NCI-H2171 treated with DMSO at 0.1 percent for 48 hours (cell line): ENCODE measurements at regions not wholly inside any gene's neighbourhood (a gene's known extent, or its start where the extent isn't known, plus 50 kb on each side); places are given as distances from the start of the nearest gene placed in this dataset.
"Not testable (repeated sequence)": the region's sequence is repeated elsewhere in the genome, so short reads cannot be mapped to it uniquely, and the experiment has no call there.

Experiments
- DNase-seq: peaks from one replicate; lab custom pipeline; 2025; lab: John Stamatoyannopoulos, UW

DNA sequence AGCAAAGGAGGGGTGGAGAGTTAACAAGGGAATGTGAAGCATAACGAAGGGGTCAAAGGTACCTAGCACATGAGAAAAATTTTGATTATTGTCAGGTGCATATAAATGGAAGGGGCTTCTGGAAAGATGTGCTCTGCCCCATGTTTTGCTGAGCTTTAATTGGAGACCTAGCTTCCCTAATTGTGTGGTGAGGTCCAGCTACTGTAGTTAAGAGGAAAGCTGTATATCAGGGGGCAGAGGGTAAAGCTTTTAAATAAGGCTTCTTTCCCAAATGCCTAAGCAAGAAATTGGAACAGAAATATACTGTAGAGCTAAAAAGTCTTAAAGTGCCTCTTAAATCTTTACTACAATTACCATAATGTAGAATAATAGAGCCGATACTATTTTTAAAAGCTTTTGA lies 267.2 kb downstream of the MAT2B start:
- DNase-seq, result no peak

DNA sequence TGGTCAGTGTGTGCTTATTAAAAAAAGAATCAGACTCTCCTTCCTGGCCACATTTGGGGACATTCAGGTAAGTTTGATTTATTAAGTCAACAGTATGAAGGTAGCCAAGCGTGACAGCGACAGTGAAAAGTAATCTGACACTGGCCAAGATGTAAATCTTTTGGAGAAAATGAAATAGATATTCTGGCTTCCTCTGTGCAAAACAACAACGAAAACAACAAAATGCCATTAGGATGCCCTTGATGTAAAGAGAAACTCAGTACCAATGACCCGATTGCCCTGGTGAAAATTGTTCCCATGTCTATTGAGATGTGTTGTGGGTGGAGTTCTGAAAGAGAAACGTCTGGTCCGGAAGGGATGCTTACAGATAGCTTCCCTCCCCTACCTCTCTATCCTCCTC lies 267.8 kb downstream of the MAT2B start:
- DNase-seq, result peak; percentile 53

DNA sequence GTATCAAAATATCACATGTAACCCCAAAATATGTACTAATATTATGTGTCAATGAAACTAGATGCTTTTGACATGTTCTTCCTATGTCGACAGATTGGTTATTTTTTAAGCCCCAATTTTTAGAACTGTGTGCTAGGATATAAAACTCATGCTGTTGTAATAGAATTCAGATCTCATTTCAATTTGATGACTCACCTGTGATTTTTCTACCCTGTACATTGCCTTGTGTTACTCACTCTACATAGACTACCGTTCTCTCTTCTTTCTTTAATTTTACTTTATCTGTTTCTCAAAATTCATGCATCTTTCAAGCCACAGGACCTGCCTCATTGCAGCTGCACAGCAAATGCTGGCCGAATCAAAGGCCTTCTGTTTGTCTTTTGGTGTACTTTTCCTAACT lies 284.5 kb downstream of the MAT2B start:
- DNase-seq, result no peak

DNA sequence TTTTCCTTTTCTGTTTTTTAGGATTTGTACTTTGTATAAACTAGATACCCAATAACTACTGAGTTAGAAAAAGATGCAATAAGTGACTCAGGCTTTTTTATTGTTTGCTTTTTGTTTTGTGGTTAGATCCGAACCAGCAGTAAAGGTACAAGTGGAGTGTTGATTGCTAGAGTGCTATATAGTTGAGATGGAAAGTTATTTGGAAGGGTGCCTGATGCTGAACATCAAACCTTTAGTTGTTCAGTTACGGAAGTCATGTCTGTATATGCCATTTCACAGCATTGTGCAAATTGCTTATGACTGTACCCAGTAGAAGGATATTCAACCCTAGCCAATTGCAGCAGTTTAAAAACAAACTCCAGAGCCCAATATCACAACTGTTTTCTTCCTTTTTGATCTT lies 285.1 kb downstream of the MAT2B start:
- no peak for DNase-seq

DNA sequence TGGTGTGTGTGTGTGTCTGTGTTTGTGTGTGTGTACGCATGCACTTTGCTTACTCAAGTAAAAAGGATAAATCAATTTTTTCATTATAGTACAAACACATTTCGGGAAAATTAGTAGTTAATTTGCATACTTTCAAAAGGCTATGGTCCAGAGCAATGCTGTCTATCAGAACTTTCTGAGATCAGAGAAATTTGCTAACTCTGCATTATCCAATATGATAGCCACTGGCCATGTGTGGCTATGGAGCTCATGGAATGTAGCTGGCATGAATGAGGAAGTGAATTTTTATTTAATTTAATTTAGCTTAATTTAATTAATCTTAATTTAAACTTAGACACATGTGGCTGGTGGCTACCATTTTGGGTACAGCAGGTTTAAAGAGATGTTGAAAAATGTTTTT lies 289.6 kb downstream of the MAT2B start:
- DNase-seq, result no peak

DNA sequence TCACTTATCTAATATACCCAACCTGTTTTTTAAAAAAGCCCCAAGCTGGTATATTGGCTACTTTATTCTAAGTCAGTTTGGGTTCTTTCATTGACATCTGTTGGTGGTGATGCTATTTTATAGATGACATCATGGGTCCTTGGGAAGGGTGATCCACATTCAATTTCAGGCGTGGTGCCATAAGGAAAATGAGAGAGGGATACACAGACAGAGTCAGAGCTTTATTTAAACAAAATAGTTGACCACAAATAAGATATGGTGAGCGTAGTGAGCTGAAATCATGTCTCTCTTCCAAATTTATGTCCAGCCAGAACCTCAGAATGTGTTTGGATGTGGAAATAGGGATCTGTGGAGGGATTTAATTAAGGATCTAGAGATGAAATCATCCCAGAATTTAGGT lies 302.4 kb downstream of the MAT2B start:
- no peak for DNase-seq

DNA sequence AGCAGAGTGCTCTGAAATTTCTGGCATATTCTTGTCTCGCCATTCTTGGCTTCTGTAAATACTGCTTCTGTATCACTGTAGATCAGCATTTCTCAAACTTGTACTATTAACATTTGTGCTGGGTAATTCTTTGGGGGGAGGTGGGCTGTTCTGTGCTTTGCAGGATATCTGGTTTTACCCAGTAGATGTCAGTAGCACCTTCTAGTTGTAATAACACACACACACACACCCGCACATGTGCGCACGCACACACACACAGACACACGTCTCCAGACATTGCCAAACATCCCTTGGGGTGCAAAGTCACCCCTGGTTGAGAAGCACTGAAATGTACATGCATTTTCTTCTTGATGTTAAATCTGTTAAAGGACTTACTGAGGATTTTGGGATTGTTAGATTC lies 304.1 kb downstream of the MAT2B start:
- DNase-seq, result no peak

DNA sequence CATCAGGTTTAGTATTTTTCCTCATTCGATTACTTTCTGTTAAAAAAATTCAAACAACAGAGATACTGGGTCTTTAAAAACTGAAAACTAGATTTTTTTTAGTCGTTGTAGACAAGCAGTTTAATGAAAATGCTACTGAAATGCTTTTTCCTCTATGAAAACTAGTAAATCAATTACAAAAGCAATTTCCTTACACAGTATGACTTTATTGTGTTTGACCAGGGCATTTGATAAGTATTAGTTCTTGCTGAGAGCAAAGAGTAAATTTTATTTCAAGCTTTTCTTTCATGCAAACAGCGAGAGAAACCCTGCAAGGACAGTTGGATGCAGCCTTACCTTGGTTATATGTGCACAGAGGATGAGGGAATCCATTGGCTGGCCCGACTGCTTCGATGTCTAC lies 308.5 kb downstream of the MAT2B start:
- no peak for DNase-seq

DNA sequence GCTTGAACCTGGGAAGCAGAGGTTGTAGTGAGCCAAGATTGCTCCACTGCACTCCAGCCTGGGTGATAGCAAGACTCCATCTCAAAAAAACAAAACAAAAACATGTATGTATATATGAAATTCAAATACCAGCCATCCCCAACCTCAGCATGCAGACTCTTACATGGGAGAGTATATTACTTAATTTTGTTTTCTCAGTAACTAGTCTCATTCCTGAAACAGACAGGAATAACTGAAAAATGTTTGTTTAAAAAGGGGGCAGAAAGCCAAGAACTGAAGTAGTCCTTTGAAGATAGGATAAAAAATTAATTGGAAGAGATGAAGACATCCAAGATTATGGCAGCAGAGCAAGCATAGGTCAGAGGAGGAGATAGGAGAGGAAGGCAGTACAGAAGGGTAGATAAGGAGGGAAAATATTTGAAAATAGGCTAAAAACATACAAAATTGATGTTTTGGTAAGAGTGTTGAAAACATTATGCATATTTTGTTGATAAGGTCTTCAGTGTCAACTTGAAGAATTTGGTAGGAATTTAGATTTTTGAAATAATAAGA lies 309.9 kb downstream of the MAT2B start:
- DNase-seq, result no peak

DNA sequence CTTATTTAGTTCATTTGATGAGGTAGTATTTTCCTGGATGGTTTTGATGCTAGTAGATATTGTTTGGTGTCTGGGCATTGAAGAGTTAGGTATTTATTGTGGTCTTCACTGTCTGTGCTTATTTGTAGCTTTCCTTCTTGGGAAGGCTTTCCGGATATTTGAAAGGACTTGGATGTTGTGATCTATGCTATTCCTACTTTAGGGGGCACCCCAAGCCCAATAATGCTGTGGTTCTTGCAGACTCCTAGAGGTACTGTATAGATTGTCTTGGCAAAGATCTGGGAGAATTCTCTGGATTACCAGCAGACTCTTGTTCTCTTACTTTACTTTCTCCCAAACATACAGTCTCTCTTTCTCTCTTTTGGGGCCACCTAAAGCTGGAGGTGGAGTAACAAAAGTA lies 315.7 kb downstream of the MAT2B start:
- no peak for DNase-seq

DNA sequence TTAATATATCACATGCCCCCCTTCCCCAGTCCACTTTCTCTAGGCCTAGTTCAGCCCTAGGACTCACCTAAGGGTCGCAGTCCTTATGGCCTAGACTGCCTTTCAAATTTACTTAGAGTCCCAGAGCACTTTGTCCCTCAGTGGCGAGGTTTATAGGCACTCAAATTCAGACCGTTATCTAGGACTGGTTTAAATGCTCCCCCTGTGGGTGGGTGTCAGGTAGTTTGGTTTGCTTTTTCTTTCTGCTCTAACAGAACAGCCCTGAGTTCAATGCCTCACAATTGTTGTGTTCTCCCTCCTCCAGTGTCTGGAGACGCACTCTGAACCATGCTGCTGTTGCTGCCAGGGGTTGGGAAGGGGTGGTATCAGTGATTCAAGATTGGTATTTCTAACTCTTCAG lies 317.1 kb downstream of the MAT2B start:
- no peak for DNase-seq

DNA sequence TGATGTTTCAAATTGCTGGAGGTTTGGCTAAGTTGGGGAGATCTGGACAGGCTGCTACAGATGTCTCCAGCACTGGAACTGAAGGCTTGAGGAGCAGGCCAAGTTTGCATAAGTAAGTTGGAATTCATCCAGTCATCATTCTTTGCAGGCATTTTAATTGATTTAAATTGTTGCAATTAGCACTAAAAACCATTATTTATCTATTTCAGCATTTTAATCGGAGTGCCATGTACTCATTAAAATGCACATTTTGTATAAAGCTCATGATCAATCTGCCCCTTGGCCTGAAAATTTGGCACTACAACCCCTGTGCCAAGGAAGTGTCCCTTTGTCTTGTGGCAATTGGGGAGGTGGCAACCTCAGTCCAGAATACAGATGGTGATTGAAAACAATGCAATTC lies 320.2 kb downstream of the MAT2B start:
- no peak for DNase-seq

DNA sequence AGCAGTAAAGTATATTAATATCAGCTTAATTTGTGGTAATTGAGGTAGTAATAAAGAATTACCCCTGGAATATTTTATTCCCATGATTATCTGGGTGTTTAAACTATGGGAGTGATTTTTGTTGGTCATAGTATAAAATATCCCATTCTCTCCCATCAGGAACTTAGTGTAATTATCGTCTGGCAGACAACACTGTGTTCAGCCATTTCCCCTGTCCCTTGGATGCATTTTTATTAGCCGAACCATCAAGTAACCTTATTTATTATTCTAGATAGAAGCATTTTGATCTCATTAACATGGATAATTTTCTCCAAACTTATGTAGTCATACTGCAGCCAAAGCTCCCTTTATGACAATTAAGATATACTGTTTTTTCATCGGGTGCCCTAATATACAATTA lies 320.8 kb downstream of the MAT2B start:
- no peak for DNase-seq

DNA sequence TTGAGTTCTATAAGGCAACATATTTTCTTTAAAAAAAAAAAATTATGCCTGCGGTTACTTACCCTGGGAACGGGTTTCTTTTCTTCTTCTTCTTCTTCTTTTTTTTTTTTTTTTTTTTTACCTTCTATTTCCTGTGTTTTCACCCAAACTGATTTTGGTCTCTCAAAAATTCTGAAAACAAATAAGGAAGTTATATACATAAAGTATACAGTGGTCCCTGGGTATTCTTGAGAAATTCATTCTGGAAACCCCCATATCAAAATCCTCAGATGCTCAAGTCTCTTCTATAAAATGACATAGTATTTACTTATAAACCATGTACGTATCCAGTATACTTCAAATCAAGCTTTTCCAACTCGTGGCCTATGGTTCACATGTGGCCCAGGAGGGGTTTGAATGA lies 326.7 kb downstream of the MAT2B start:
- no peak for DNase-seq

DNA sequence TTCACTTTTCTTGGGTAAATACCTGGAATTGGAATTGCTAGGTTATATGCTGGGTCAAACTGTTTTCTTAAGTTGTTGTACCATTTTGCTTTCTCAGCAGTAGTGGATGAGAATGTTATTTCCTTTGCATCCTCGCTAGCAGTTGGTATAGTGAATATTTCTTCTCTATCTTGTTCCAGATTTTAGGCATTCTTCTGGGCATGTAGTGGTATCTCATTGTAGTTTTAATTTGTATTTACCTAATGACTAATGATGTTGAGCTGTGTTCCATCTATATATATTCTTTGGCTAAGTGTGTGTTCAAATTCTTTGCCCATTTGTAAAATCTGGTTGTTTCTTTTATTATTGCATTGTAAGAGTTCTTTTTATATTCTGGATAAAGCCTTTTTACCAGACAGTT lies 333.3 kb downstream of the MAT2B start:
- DNase-seq, result no peak

DNA sequence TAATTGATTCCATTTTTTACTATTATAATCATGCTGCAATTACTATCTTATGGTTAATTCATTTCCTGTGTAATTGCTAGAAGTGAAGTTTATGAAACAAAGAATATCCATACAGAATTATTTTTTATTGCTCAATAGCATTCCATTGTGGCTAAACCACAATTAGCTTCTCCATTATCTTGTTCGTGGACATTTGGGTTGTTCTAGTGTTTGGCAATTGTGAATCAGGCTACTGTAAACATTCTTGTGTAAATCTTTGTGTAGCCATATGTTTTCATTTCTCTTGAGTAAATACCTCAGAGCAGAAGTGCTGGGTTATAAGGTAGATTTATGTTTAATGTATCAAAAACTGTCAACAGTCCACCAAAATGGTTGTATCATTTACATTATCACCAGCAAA lies 341.1 kb downstream of the MAT2B start:
- no peak for DNase-seq

DNA sequence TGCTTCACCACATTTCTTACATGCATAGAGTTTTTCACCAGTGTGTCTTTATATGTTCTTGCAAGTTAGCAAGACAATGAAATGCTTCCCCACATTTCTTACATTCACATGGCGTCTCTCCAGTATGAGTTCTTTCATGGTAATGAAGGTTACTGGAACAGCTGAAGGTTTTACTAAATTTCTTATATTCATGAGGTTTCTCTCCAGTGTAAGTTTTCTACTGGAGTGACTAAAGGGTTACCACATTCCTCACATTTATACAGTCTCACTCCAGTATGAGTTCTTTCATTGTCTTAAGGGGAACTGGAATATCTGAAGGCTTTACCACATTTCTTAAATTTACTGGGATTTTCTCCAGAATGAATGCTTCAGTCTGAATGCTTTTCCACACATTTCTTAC lies 350.3 kb downstream of the MAT2B start:
- DNase-seq, result no peak

DNA sequence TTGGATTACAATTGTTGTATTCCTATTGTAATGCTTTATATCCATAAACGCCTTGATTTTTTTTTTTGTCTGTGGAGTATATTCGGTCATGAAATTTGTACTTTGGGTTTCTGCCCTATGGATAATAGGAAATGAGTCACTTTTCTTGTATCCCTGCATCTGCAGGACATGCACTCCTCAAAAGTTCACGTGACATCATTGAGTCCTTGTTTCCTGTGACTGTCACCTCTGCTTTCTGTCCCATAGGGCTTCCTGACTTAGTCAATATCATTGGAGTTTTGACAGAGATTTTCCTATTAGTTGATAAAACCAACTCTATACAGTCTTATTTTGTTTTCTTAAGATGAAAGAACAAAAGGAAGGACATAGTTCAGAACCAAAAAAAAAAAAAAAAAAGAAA lies 356.3 kb downstream of the MAT2B start:
- DNase-seq, result no peak

DNA sequence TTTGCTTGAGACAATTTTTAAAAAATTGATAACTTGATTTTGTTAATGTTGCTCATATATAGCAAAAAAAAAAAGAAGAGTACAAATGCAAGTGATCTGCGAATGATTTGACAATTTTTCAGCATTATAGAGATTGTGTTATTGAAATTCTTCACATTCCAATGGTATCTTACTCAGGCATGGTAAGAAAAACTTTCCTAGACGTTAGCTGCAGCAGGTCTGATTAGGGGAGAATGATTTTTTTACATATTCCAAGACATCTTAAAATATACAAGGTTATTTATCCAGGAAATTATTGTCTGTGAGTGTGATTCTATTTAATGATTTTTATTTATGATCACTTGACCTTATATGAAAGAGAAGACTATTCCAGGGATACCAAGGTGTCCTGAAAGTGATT lies 361.9 kb downstream of the MAT2B start:
- no peak for DNase-seq

DNA sequence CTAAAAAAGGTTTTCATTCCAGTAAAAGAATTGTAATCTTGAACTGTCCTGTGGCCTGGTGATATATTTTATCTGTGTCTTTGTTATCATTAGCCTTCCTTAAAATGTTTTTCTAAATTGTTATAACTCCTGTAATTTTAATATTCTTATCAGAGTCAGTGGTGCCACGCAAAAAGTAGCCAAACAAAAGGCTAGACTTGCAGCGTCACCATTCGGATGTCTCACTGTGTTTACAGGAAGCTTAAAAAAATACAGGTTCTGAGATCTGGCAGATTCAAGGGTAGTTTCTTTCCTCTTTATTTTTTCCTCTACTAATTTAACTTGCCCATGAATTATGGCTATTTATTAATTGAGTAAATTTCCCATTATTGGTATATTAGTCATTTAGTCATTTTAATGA lies 362.3 kb downstream of the MAT2B start:
- no peak for DNase-seq

DNA sequence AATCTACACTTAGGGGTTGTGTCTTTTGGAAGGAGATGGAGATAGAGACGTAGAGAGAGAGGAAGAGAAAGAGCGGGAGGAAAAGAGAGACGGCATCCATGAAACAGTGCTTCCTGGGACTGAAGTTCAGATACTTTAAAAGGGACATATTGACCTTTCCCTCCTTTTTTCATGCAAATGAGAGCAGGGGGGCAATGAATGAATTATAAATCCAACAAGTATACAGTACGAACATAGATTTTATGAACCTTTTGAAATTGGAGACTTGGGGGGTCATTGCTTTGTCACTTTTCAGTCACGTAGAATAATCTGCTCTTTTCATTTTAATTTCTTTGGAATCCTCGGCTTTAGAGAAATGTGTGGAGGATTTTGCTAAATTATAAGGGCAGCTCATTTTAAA lies 364.2 kb downstream of the MAT2B start:
- DNase-seq, result no peak

DNA sequence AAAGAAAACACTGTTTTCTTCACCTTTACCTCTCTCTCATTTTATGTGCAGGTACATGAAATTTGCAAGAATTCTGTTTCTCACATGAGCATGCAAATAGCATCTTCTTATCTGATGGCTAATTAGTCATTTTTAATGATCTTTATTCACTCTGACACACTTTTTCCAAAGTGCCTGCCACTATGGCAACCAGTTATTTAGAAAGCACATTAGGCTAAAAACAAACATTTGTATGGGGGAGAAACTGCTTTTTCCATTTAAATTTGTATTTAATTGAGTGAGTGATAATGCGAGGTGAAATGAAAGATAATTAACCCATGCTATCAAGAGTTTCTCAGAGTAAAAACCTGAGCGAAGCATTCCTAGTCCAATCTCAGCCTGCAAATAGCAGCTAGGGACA lies 365.0 kb downstream of the MAT2B start:
- no peak for DNase-seq

DNA sequence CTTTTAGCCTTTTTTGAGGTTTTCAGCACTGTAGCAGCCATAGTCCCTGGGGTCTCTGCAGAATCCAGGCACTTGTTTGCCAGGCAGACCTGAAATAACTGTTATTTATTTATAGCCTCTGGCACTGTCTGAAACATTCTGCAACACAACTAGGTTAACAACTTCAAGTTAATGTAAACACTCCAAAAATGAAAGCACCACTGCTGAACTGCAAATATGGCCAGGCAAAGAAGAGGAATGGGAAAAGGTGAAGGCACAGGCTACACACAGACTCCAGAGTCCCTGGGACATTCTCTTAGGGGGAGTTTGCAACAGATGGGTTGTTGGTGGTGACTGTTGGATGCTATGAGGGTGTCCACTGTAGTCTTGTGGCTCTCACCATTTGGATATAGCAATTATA lies 369.0 kb downstream of the MAT2B start:
- no peak for DNase-seq

DNA sequence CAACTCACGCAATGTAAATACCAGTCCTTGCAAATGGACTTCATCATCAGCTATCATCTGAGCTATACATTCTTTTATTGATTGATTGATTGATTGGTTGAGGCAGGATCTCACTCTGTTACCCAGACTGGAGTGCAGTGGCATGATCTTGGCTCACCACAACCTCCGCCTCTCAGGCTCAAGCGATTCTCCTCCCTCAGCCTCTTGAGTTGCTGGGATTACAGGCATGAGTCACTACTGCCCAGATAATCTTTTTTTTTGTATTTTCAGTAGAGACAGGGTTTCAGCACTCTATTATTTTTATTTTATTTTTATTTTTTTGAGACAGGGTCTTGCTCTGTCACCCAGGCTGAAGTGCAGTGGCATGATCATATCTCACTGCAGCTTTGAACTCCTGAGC lies 369.5 kb downstream of the MAT2B start:
- DNase-seq, result not testable (repeated sequence)

DNA sequence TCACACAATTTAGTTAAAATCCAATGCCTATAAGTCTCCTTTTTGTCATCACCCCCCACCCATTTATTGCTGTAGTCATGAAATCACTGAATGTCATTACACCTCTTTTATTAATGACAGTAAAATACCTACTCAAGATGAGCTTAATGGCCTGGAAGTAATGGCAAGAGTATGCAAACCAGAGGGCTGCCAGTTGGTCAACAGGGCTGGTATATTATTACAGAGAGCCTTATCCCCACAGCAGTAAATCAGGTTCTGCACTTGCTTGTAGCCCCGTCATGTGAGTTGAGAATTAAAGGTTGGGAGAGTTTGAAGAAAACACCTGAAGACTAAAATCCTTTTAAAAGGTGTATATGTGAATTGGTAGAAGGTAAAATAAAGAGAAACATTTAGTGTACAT lies 372.4 kb downstream of the MAT2B start:
- DNase-seq, result peak; percentile 4
